ENCODE measurements at regions not wholly inside any gene's neighbourhood (a gene's known extent, or its start where the extent isn't known, plus 50 kb on each side); places are given as distances from the start of the nearest gene placed in this dataset.
A peak's percentile ranks its signal among the peaks of the same experiment; 100 is the strongest.

DNA sequence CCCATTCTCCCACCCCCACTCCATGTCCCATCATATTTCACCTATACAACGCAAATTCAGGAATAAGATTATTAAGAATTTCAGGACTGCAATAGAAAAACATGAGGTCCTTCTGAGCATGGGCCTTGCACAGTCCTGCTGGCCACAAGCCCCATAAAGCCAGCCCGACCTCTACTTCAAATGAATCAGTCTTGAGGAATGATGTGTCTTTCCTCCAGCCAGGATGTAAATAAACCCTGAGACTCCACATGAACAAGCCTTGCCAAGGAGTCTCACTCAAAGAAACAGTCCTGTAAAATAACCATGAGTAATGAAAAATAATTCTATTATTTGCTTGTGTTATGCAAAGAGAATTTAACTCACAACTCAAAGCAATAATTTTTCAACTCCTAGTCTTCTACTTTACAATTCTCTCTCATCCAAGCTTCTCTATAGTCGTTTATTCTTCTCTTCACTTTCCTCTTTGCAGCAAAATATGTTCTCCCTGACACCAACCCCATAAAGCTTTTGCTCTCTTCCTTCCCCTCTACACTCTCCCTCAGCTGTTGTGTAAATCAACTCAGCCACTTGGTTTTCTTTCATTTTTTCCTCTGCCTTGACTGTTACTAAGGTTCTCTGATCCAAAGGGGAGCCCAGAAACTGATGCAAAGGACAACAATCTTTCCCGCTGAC, 140.1 kb upstream of the MOCS2 start:
- H3K36me3 ChIP-seq (ENCODE audit: control insufficient read depth in 2 of 2, extremely low read depth in 1 of 2, insufficient read depth in 2 of 2, low read length in 2 of 2): peaks cover 0 to 2% of the 10 kb centered on the region in 2 experiments
- H3K4me1 ChIP-seq (ENCODE audit: control insufficient read depth, extremely low read depth, insufficient read depth, low read length): peaks cover 76% of the 10 kb centered on the region
- H3K27ac ChIP-seq (ENCODE audit: control insufficient read depth, insufficient read depth, low read length): peak overlapping the region; percentile 82
- TF ChIP-seq EZH2 (IDR thresholded peaks at IDR 0.05; ENCODE audit: low read length): no peak
- TF ChIP-seq, protein P1, sequence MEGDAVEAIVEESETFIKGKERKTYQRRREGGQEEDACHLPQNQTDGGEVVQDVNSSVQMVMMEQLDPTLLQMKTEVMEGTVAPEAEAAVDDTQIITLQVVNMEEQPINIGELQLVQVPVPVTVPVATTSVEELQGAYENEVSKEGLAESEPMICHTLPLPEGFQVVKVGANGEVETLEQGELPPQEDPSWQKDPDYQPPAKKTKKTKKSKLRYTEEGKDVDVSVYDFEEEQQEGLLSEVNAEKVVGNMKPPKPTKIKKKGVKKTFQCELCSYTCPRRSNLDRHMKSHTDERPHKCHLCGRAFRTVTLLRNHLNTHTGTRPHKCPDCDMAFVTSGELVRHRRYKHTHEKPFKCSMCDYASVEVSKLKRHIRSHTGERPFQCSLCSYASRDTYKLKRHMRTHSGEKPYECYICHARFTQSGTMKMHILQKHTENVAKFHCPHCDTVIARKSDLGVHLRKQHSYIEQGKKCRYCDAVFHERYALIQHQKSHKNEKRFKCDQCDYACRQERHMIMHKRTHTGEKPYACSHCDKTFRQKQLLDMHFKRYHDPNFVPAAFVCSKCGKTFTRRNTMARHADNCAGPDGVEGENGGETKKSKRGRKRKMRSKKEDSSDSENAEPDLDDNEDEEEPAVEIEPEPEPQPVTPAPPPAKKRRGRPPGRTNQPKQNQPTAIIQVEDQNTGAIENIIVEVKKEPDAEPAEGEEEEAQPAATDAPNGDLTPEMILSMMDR (optimal IDR thresholded peaks at IDR 0.05 in 1 of 3, IDR thresholded peaks at IDR 0.05 in 1 of 3, conservative IDR thresholded peaks at IDR 0.05 in 1 of 3; ENCODE audit: extremely low read depth in 1 of 3, insufficient read depth in 2 of 3, low read length in 3 of 3): no peak
- DNase-seq (ENCODE audit: low read depth, low spot score) (peak; percentile 45), FAIRE-seq (peak; percentile 96)
- H3K9ac ChIP-seq (ENCODE audit: control insufficient read depth, extremely low read depth, insufficient read depth, low read length): peak overlapping the region; percentile 52
- no peaks in the 10 kb centered on the region for H3K9me3 ChIP-seq (ENCODE audit: control insufficient read depth, low read depth, low read length)
- H3K4me2 ChIP-seq (ENCODE audit: control insufficient read depth, extremely low read depth, insufficient read depth, low read depth, low read length): peak overlapping the region; percentile 29
- H2AFZ ChIP-seq (ENCODE audit: control insufficient read depth, low read length): no peak overlapping the region
- dilution Hi-C loops (cut with MboI; ENCODE audit: extremely low pct_ligation_motif_present, low sequenced_read_pairs): no loop called here
- H3K79me2 ChIP-seq (ENCODE audit: control insufficient read depth, insufficient read depth, low read length): peaks cover 3% of the 10 kb centered on the region
- no peaks in the 10 kb centered on the region for H4K20me1 ChIP-seq (ENCODE audit: control insufficient read depth, extremely low read depth, insufficient read depth, low read length)
- H3K9me1 ChIP-seq (ENCODE audit: control insufficient read depth, extremely low read depth, insufficient read depth, low read length): no peaks in the 10 kb centered on the region
- no peak overlapping the region for H3K4me3 ChIP-seq (ENCODE audit: control insufficient read depth in 2 of 3, extremely low read depth in 1 of 3, insufficient read depth in 2 of 3, low read depth in 1 of 3, low read length in 3 of 3)
- H3K27me3 ChIP-seq (ENCODE audit: control insufficient read depth, extremely low read depth, insufficient read depth, low read length): no peaks in the 10 kb centered on the region

DNA sequence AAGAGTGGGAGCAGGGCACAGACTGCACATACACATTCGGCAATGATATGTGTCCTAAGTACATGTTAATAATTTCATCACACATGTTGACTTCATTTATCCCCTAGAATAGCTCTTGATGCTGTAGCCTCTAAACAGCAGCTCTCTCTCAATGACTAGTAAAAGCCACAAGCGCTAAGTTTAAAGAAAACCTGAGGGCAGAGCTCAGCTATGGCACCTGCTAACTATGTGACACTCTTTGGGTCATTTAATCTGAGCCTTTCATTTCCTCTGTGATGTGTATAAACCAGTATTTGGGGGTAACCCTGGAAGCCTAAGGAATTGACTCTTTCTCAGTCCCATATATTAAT, 140.6 kb upstream of the MOCS2 start:
- Histone ChIP-seq H3K9ac (ENCODE audit: control insufficient read depth, extremely low read depth, insufficient read depth, low read length) (peak overlapping the region; percentile 52), H3K27me3 (ENCODE audit: control insufficient read depth, extremely low read depth, insufficient read depth, low read length) (no peaks in the 10 kb centered on the region), H3K9me1 (ENCODE audit: control insufficient read depth, extremely low read depth, insufficient read depth, low read length) (no peaks in the 10 kb centered on the region), H3K27ac (ENCODE audit: control insufficient read depth, insufficient read depth, low read length) (peak overlapping the region; percentile 82), H4K20me1 (ENCODE audit: control insufficient read depth, extremely low read depth, insufficient read depth, low read length) (no peaks in the 10 kb centered on the region), H3K4me2 (ENCODE audit: control insufficient read depth, extremely low read depth, insufficient read depth, low read depth, low read length) (no peak overlapping the region), H3K4me1 (ENCODE audit: control insufficient read depth, extremely low read depth, insufficient read depth, low read length) (peaks cover 75% of the 10 kb centered on the region), H2AFZ (ENCODE audit: control insufficient read depth, low read length) (no peak overlapping the region), H3K9me3 (ENCODE audit: control insufficient read depth, low read depth, low read length) (no peaks in the 10 kb centered on the region), H3K79me2 (ENCODE audit: control insufficient read depth, insufficient read depth, low read length) (peaks cover 3% of the 10 kb centered on the region), H3K36me3 (ENCODE audit: control insufficient read depth in 2 of 2, extremely low read depth in 1 of 2, insufficient read depth in 2 of 2, low read length in 2 of 2) (peaks cover 0 to 2% of the 10 kb centered on the region in 2 experiments), H3K4me3 (ENCODE audit: control insufficient read depth in 2 of 3, extremely low read depth in 1 of 3, insufficient read depth in 2 of 3, low read depth in 1 of 3, low read length in 3 of 3) (no peak overlapping the region)
- FAIRE-seq (peak; percentile 76), DNase-seq (ENCODE audit: low read depth, low spot score) (no peak)
- no peak for TF ChIP-seq EZH2 (IDR thresholded peaks at IDR 0.05; ENCODE audit: low read length)
- dilution Hi-C loops (cut with MboI; ENCODE audit: extremely low pct_ligation_motif_present, low sequenced_read_pairs): no loop called here

DNA sequence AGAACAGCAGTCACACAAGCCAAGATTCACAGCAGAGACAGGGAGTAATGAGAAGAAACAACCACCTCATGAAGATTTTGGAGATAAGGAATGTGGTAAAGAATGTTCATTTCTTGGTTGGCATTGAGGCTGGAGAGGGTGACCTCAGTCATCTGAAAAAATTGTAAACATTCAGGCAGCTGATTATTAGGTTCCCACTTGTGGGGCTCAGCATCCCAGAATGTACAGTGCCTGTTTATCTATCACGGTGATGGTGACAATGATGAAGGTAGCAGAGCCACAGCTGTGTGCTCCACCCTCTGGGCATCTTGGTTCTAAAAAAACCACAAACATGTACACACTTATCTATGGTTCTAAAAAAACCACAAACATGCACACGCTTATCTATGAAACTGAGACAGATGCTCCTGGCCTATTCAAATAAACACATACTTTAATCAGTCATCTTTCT, 143.9 kb upstream of the MOCS2 start:
- H3K4me1 ChIP-seq (ENCODE audit: control insufficient read depth, extremely low read depth, insufficient read depth, low read length): peaks cover 64% of the 10 kb centered on the region
- dilution Hi-C loops (cut with MboI; ENCODE audit: extremely low pct_ligation_motif_present, low sequenced_read_pairs): no loop called here
- H3K27me3 ChIP-seq (ENCODE audit: control insufficient read depth, extremely low read depth, insufficient read depth, low read length): no peaks in the 10 kb centered on the region
- no peaks in the 10 kb centered on the region for H3K9me1 ChIP-seq (ENCODE audit: control insufficient read depth, extremely low read depth, insufficient read depth, low read length)
- no peaks in the 10 kb centered on the region for H4K20me1 ChIP-seq (ENCODE audit: control insufficient read depth, extremely low read depth, insufficient read depth, low read length)
- no peaks in the 10 kb centered on the region for H3K9me3 ChIP-seq (ENCODE audit: control insufficient read depth, low read depth, low read length)
- peak overlapping the region; percentile 43 for H3K4me2 ChIP-seq (ENCODE audit: control insufficient read depth, extremely low read depth, insufficient read depth, low read depth, low read length)
- FAIRE-seq (peak; percentile 91), DNase-seq (ENCODE audit: low read depth, low spot score) (peak; percentile 78)
- H3K9ac ChIP-seq (ENCODE audit: control insufficient read depth, extremely low read depth, insufficient read depth, low read length): peak overlapping the region; percentile 52
- no peak overlapping the region for H2AFZ ChIP-seq (ENCODE audit: control insufficient read depth, low read length)
- no peak for TF ChIP-seq EZH2 (IDR thresholded peaks at IDR 0.05; ENCODE audit: low read length)
- TF ChIP-seq, protein P1 (optimal IDR thresholded peaks at IDR 0.05 in 1 of 3, IDR thresholded peaks at IDR 0.05 in 1 of 3, conservative IDR thresholded peaks at IDR 0.05 in 1 of 3; ENCODE audit: extremely low read depth in 1 of 3, insufficient read depth in 2 of 3, low read length in 3 of 3): no peak
- H3K27ac ChIP-seq (ENCODE audit: control insufficient read depth, insufficient read depth, low read length): peak overlapping the region; percentile 64
- H3K79me2 ChIP-seq (ENCODE audit: control insufficient read depth, insufficient read depth, low read length): peaks cover 3% of the 10 kb centered on the region
- peaks cover 0 to 2% of the 10 kb centered on the region in 2 experiments for H3K36me3 ChIP-seq (ENCODE audit: control insufficient read depth in 2 of 2, extremely low read depth in 1 of 2, insufficient read depth in 2 of 2, low read length in 2 of 2)
- H3K4me3 ChIP-seq (ENCODE audit: control insufficient read depth in 2 of 3, extremely low read depth in 1 of 3, insufficient read depth in 2 of 3, low read depth in 1 of 3, low read length in 3 of 3): peak overlapping the region in 1 of 3 experiments; percentile 49

Measured in keratinocyte (primary cell).